A549 (cell line): ENCODE measurements at regions not wholly inside any gene's neighbourhood (a gene's known extent, or its start where the extent isn't known, plus 50 kb on each side); places are given as distances from the start of the nearest gene placed in this dataset.

Experiments used
- ATAC-seq, 2 experiments: fragments of 200-7000 bp in 1 of 2; fragments of >200 bp in 1 of 2; cut with Nextera tagmentation in 1 of 2; cut with Tn5 transposase in 1 of 2; 3 replicates each; pipeline versions ENCODE4 v1.8.0 to v1.9.1; 2018 to 2020; ENCODE audit warnings: mild to moderate bottlenecking in 1 of 2, moderate library complexity in 1 of 2
- CTCF ChIA-PET: fragments of 300-600 bp; sonication (Branson Sonifier 250); formaldehyde crosslinking; extraction: SDS; loops from one replicate; lab custom pipeline; 2021; ENCODE audit warnings: antibody characterized with exemption, inconsistent platforms; lab: Yijun Ruan, JAX
- POLR2A ChIA-PET: fragments of 350-600 bp; formaldehyde crosslinking; extraction: SDS; loops from one replicate; lab custom pipeline; 2021; ENCODE audit warnings: antibody characterized with exemption, inconsistent platforms; lab: Yijun Ruan, JAX
- DNase-seq, 2 experiments: peaks; one replicate each; pipeline versions ENCODE4 v3.0.0 to v3.0.0-alpha.2; 2011 to 2016; ENCODE audit warnings: low read depth in 1 of 2, low spot score in 1 of 2
- FAIRE-seq: peaks from 2 replicates; lab custom pipeline; 2011; peaks lifted over from hg19 to GRCh38; lab: Jason Lieb, UNC
- H3K27ac ChIP-seq, 2 experiments: fragments of >200 bp; sonication (Bioruptor Twin); formaldehyde crosslinking; 3 replicates each; pipeline ENCODE4 v1.5.1; 2016 to 2017
- H3K4me1 ChIP-seq: fragments of >200 bp; sonication (Bioruptor Twin); formaldehyde crosslinking; 3 replicates; pipeline ENCODE4 v1.6.1; 2016
- H3K4me2 ChIP-seq: fragments of >200 bp; sonication (Bioruptor Twin); formaldehyde crosslinking; 3 replicates; pipeline ENCODE4 v1.6.1; 2016
- H3K4me3 ChIP-seq: fragments of >200 bp; sonication (Bioruptor Twin); formaldehyde crosslinking; 3 replicates; pipeline ENCODE4 v1.5.1; 2016
- H3K9me3 ChIP-seq: fragments of >200 bp; sonication (Bioruptor Twin); formaldehyde crosslinking; 3 replicates; pipeline ENCODE4 v1.6.1; 2016
- ATOH8 ChIP-seq: fragments of 250-450 bp; sonication (Bioruptor Pico); IDR thresholded peaks from 2 replicates; pipeline ENCODE4 v1.5.0; 2020; ENCODE audit warnings: low read depth, mild to moderate bottlenecking, moderate library complexity
- BCL3 ChIP-seq: fragments of >200 bp; sonication (Bioruptor Twin); formaldehyde crosslinking; IDR thresholded peaks from 3 replicates; pipeline ENCODE4 v1.6.1; 2016
- CBX2 ChIP-seq: fragments of 200-600 bp; sonication (generic); IDR thresholded peaks from 2 replicates; pipeline ENCODE4 v1.6.1; 2016; ENCODE audit warnings: low read depth, mild to moderate bottlenecking, borderline replicate concordance
- CTCF ChIP-seq: fragments of >200 bp; sonication (Bioruptor Twin); formaldehyde crosslinking; IDR thresholded peaks from 3 replicates; pipeline ENCODE4 v1.5.1; 2016
- E2F6 ChIP-seq: IDR thresholded peaks from 2 replicates; pipeline ENCODE4 v1.6.1; 2012; ENCODE audit warnings: low read depth, borderline replicate concordance
- ELK1 ChIP-seq: fragments of 150-350 bp; IDR thresholded peaks from 2 replicates; pipeline ENCODE4 v1.6.1; 2014; ENCODE audit warnings: low read depth, mild to moderate bottlenecking, low read length
- ESRRA ChIP-seq: fragments of 150-350 bp; IDR thresholded peaks from 2 replicates; pipeline ENCODE4 v1.6.1; 2014; ENCODE audit warnings: mild to moderate bottlenecking, low read length, borderline replicate concordance
- FOSB ChIP-seq: fragments of 250-450 bp; sonication (Bioruptor Pico); IDR thresholded peaks from 2 replicates; pipeline ENCODE4 v1.5.0; 2020; ENCODE audit warnings: mild to moderate bottlenecking, moderate library complexity
- GATA3 ChIP-seq: IDR thresholded peaks from 2 replicates; pipeline ENCODE4 v1.6.1; 2012; ENCODE audit warnings: borderline replicate concordance
- HDAC2 ChIP-seq: fragments of 200-600 bp; sonication (generic); IDR thresholded peaks from 2 replicates; pipeline ENCODE4 v1.6.1; 2016
- HES2 ChIP-seq: fragments of >200 bp; sonication (Bioruptor Twin); formaldehyde crosslinking; IDR thresholded peaks from 2 replicates; pipeline ENCODE4 v1.6.1; 2016
- HOXB13 ChIP-seq: fragments of 250-450 bp; sonication (Bioruptor Pico); IDR thresholded peaks from 2 replicates; pipeline ENCODE4 v1.5.0; 2020; ENCODE audit warnings: low read depth, mild to moderate bottlenecking, moderate library complexity
- JUN ChIP-seq, 2 experiments: fragments of >200 bp; sonication (Bioruptor Twin); formaldehyde crosslinking; IDR thresholded peaks; 2 replicates in 1 of 2; 3 replicates in 1 of 2; pipeline ENCODE4 v1.6.1; 2016 to 2017
- NFE2L2 ChIP-seq: fragments of 150-350 bp; conservative IDR thresholded peaks from 2 replicates; pipeline ENCODE4 v1.6.1; 2014; ENCODE audit warnings: low read length
- PHF8 ChIP-seq: fragments of 200-600 bp; sonication (generic); IDR thresholded peaks from 2 replicates; pipeline ENCODE4 v1.6.1; 2016; ENCODE audit warnings: low read depth, mild to moderate bottlenecking, antibody characterized with exemption, moderate library complexity, borderline replicate concordance
- RCOR1 ChIP-seq: fragments of 150-350 bp; IDR thresholded peaks from 2 replicates; pipeline ENCODE4 v1.6.1; 2014; ENCODE audit warnings: antibody characterized with exemption, low read length, low read depth
- RFX5 ChIP-seq: fragments of 450-650 bp; IDR thresholded peaks from 2 replicates; pipeline ENCODE4 v1.7.1; 2014; ENCODE audit warnings: antibody characterized with exemption, mild to moderate bottlenecking, moderate library complexity
- RNF2 ChIP-seq: fragments of 200-600 bp; sonication (generic); IDR thresholded peaks from 2 replicates; pipeline ENCODE4 v1.6.1; 2016; ENCODE audit warnings: low read depth, mild to moderate bottlenecking, antibody characterized with exemption, moderate library complexity, borderline replicate concordance
- TFCP2L1 ChIP-seq: fragments of 250-450 bp; sonication (Bioruptor Pico); IDR thresholded peaks from 2 replicates; pipeline ENCODE4 v1.5.0; 2021; ENCODE audit warnings: mild to moderate bottlenecking
- USF2 ChIP-seq: fragments of 450-650 bp; IDR thresholded peaks from 2 replicates; pipeline ENCODE4 v1.6.1; 2014; ENCODE audit warnings: antibody characterized with exemption
- ZFP36 ChIP-seq: fragments of 450-650 bp; IDR thresholded peaks from 2 replicates; pipeline ENCODE4 v1.6.1; 2014; ENCODE audit warnings: borderline replicate concordance; ENCODE audit not compliant: partially characterized antibody
- ZSCAN20 ChIP-seq: fragments of 250-450 bp; sonication (Bioruptor Pico); IDR thresholded peaks from 2 replicates; pipeline ENCODE4 v1.8.0; 2022; ENCODE audit warnings: mild to moderate bottlenecking, moderate library complexity
- WGBS: methylation state at CpG from one replicate; pipeline ENCODE4 v1.1.6; 2017; ENCODE audit errors: missing lambda C conversion rate; 5-methylcytosine and 5-hydroxymethylcytosine counted together

DNA sequence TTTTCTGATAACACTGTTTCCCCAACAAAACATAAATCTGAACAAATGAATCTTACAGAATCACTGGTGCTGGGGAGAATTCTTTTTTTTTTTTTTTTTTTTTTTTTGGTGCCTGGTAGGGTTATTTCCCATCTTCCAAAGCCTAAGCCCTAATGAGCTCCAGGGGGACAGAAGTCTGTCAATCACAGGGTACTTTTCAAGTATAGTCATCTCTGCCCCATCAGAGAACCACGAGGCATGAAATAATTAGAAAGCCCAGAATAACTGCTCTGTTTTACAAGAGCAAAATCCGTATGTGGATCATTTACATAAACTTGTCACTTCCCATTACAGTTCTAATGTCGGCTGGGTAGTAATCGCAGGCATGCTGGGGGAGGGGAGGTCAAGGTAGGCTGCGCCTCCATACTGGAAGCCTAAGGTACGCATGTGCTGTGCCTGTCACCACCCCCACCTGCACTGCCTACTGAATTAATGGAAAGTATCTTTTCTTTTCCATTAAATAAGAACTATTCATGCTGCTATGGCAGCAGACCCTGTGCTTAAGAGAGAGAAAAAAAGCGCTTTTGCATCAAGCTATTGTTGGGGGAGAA lies 164.7 kb upstream of the LEF1 start:
- FAIRE-seq, result no peak
- no peaks in the 10 kb centered on the region for H3K4me1 ChIP-seq
- no peak for TF ChIP-seq ZSCAN20
- no peak for TF ChIP-seq NFE2L2
- no peak for TF ChIP-seq TFCP2L1
- no peak for TF ChIP-seq RNF2
- TF ChIP-seq CBX2, result no peak
- no peak for TF ChIP-seq ATOH8 (CRISPR knock-in tag)
- TF ChIP-seq HDAC2, result no peak
- no peak for TF ChIP-seq JUN (IDR thresholded peaks at IDR 0.05)
- no peak for TF ChIP-seq BCL3
- no peak for TF ChIP-seq E2F6
- TF ChIP-seq GATA3, result no peak
- TF ChIP-seq HES2, result no peak
- no peak for TF ChIP-seq ESRRA
- TF ChIP-seq, all 56 proteins: peak for 0
- Histone ChIP-seq H3K27ac (no peak overlapping the region), H3K4me2 (no peak overlapping the region), H3K4me3 (no peak overlapping the region), H3K9me3 (no peaks in the 10 kb centered on the region)
- 31% methylated on average over 7 of the region's 7 CpGs for WGBS
- no peak for DNase-seq
- CTCF ChIA-PET, result interaction anchor here (0.6 kb wide), 1 partner anchor 964 kb away, joined by 3 read pairs; no protein-coding TSS in a partner anchor
- POLR2A ChIA-PET, result no interaction called here
- no peak for ATAC-seq

DNA sequence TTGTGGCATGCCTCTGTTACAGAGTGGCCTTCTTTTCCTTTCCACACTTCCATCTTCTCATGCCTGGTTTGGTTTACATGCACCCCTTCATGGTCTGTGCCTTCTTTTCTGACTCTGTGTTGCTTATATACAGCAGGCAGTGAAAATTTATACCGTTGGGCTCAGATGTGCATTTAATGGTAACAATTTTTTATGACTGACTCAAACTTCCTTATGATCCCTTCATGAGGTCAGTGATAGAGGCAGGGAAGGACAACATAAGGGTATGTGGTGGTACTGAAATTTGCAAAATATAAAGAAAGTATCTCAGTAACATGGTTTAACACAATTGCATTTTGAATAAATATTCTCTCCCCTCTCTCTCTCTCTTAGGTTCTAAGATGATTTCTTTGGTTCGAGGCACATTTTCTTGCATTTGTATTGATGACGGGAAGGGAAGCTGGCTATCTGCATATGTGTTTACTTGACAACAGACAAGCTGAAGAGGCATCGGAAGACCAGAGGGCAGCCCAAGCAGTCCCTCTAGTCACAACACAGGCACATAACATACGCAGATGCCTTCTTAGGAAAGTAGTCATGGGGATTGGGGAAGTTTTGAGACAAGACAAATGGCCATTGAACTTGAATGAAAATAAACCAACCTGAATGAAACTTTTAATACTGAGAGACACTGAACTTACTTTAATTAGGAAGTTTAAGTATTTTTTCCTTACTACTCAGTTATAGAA lies 163.3 kb upstream of the LEF1 start:
- CTCF ChIA-PET, result no interaction called here

More for the DNA sequence above, 163.3 kb upstream of the LEF1 start:
- Histone ChIP-seq H3K4me3 (no peak overlapping the region), H3K4me2 (no peak overlapping the region), H3K27ac (no peak overlapping the region), H3K4me1 (no peaks in the 10 kb centered on the region), H3K9me3 (no peaks in the 10 kb centered on the region)
- FAIRE-seq (no peak), DNase-seq (no peak), ATAC-seq (no peak)
- WGBS, result 7% methylated on average over 5 of the region's 5 CpGs
- POLR2A ChIA-PET, result no interaction called here
- TF ChIP-seq PHF8 (no peak), CTCF (no peak), FOSB (CRISPR knock-in tag) (no peak), HOXB13 (CRISPR knock-in tag) (no peak), CBX2 (no peak), RCOR1 (no peak), BCL3 (no peak), RFX5 (no peak), ZFP36 (no peak), USF2 (no peak), ELK1 (no peak)
